Muscle of leg (tissue), 3 donors: ENCODE measurements at regions not wholly inside any gene's neighbourhood (a gene's known extent, or its start where the extent isn't known, plus 50 kb on each side); places are given as distances from the start of the nearest gene placed in this dataset.

Experiments used
- DNase-seq: peaks from one replicate; pipeline ENCODE4 v3.0.0; 2013
- H3K27ac ChIP-seq: one replicate; pipeline ENCODE4 v1.5.1; 2013; ENCODE audit warnings: mild to moderate bottlenecking, low read length, control low read depth
- H3K27me3 ChIP-seq: one replicate; pipeline ENCODE4 v1.6.1; 2013; ENCODE audit warnings: low read length; ENCODE audit not compliant: control insufficient read depth, insufficient read depth
- H3K36me3 ChIP-seq: one replicate; pipeline ENCODE4 v1.6.1; 2013; ENCODE audit warnings: low read length; ENCODE audit not compliant: control insufficient read depth, insufficient read depth
- H3K4me1 ChIP-seq: one replicate; pipeline ENCODE4 v1.6.1; 2013; ENCODE audit warnings: low read length; ENCODE audit not compliant: control insufficient read depth, insufficient read depth
- H3K4me3 ChIP-seq: one replicate; pipeline ENCODE4 v1.5.1; 2013; ENCODE audit warnings: low read length, control low read depth
- H3K9me3 ChIP-seq: replicated peaks from 2 replicates; pipeline ENCODE4 v1.6.1; 2013; ENCODE audit warnings: low read depth, low read length; ENCODE audit not compliant: control insufficient read depth
- WGBS: methylation state at CpG from one replicate; pipeline ENCODE4 v1.1.5; 2013; ENCODE audit warnings: missing lambda C conversion rate; ENCODE audit not compliant: insufficient coverage; 5-methylcytosine and 5-hydroxymethylcytosine counted together

DNA sequence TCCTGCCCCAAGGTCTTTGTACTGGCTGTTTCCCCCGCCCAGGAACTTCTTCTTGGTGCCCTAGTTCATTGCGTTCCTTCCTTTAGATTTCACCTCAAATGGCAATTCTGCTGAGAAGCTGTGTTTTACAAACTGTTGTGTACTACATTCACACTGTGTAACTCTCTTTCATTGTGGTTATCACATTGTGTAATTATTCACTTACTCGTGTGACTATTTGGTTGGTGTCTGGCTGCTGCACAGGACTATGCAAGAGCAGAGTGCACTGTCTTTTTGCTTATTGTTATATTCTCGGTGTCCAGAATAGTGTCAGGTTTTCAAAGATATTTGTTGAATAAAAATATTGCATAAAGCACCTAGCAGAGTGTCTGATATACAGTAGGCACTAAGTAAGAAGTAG lies 177.2 kb upstream of the PRICKLE1 start:
- no peaks in the 10 kb centered on the region for H3K36me3 ChIP-seq
- H3K27ac ChIP-seq, result no peak overlapping the region
- 80% methylated on average over 1 of the region's 4 CpGs for WGBS
- H3K9me3 ChIP-seq, result no peaks in the 10 kb centered on the region
- no peaks in the 10 kb centered on the region for H3K27me3 ChIP-seq
- DNase-seq, result no peak
- H3K4me1 ChIP-seq, result peaks cover 4% of the 10 kb centered on the region
- H3K4me3 ChIP-seq, result no peak overlapping the region

DNA sequence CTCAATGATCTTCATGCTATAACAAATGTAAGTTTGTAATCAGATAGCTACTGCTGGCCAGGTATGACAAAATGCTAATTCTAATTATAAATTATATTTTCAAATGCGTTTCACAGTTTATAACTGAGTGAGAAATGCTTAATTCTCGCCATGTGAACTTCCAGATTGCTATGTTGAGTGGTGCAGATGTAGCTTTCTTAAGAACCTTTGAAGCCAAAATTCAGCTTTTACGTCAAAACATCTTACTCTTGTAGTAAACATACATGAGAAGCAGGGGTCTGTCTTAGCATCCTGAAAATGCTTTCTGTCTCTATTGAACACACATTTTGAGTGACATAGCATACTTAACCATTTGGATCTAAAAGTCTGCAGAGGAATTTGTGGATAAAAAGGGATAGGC lies 176.5 kb upstream of the PRICKLE1 start:
- no peak for DNase-seq
- no CpG with 5 or more reads among the region's 3 CpGs for WGBS

DNA sequence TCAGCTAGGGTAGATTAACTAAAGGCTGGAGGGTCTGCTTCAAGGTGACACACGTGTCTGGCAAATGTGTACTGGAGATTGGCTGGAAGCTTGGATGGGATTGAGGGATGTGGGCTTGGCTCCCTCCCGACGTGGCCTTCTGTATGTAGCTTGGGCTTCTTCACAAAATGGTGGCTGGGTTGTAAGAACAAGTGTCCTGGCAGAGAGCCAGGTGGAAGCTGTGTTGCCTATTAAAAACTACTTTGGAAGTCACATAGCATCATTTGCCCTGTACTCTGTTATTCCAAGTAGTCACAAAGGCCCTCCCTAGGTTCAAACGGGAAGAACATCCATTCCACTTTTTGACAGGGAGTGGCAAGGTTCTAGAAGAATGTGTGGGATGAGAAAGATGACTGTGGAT lies 174.1 kb upstream of the PRICKLE1 start:
- WGBS, result 83% methylated on average over 1 of the region's 4 CpGs
- Histone ChIP-seq H3K4me3 (no peak overlapping the region), H3K27ac (no peak overlapping the region), H3K36me3 (no peaks in the 10 kb centered on the region), H3K4me1 (peaks cover 14% of the 10 kb centered on the region), H3K27me3 (no peaks in the 10 kb centered on the region), H3K9me3 (no peaks in the 10 kb centered on the region)
- no peak for DNase-seq

More for the DNA sequence above, 176.5 kb upstream of the PRICKLE1 start:
- no peaks in the 10 kb centered on the region for H3K27me3 ChIP-seq
- peaks cover 5% of the 10 kb centered on the region for H3K4me1 ChIP-seq
- H3K4me3 ChIP-seq, result no peak overlapping the region
- H3K27ac ChIP-seq, result no peak overlapping the region
- no peaks in the 10 kb centered on the region for H3K36me3 ChIP-seq
- H3K9me3 ChIP-seq, result no peaks in the 10 kb centered on the region

DNA sequence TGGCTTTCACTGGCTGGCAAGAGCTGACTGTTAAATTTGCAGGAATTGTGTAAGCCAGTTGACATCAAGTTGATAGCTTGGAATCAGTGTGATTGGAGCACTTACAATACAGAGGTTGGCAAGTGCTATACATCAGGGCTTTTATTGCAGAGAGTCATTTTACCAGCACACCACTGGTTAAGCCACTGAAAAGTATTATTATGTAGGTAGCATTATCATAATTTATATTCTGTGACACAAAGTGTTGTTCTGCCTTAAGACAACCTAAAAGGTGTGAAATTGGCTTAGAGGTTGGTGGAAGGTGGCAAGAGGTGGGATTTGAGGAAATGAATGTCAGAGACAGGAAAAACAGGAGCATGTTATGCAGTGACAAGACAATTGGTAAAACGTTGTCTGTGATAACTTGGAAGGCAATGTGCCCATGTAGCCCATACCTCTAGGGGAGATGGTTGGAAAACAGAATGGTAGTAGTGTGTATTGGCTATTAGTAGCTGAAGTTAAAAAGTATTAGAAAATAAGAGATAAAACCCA lies 172.9 kb upstream of the PRICKLE1 start:
- no peaks in the 10 kb centered on the region for H3K27me3 ChIP-seq
- no peak for DNase-seq
- WGBS, result 23% methylated on average over 1 of the region's 1 CpG

DNA sequence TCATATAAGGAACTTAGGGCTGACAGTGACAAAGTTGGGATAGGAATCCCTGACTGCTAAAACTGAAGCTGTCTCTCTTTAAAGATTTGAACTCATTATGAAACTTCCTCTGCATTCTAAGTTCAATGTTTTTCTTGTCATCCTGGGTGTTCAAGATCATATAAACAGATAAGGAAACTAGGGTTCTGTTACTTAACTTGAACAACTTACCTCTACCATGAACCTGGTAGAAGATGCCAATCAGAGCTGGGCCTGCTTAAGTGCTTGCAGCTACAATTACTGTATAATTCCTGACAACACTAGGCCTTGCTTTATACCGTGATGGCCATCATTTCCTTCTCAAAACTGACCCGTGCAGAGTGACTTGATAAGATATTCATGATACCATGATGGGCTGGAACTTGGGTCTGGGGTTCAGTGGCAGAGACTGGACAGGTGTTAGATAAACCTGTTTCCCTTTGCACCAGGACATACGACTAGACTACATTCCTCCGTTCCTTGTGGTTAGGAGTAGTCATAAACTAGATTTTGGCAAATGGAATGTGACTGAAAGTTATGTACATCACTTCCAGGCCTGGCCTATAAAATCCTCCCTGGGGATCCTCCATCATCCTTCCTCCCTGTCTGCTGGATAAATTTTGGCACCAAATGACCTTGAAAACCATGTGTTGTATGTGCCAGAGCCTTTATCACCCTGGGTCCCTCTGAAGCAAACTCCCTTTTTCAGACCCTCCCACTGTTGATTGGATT lies 172.2 kb upstream of the PRICKLE1 start:
- no peaks in the 10 kb centered on the region for H3K27me3 ChIP-seq

More for the DNA sequence above, 172.9 kb upstream of the PRICKLE1 start:
- peaks cover 17% of the 10 kb centered on the region for H3K4me1 ChIP-seq
- no peaks in the 10 kb centered on the region for H3K36me3 ChIP-seq
- H3K27ac ChIP-seq, result no peak overlapping the region
- no peak overlapping the region for H3K4me3 ChIP-seq
- H3K9me3 ChIP-seq, result no peaks in the 10 kb centered on the region

DNA sequence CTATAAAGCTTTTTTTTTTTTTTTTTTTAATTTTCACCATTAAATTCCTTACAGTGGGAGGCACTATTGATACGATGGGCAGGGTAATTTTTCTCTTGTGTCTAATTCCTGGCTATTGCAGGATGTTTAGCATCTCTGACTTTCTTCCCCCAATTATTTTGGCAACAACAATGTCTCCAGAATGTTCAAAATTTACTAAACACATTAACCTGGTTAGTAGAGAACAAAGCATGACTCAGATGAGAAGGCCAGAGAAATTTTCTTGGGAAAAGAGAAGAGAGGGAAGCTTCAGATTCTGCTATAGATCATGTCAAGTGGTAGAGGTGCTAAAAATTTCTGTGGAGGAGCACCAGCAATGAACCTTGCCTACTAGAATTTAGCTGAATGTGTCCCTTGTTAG lies 171.5 kb upstream of the PRICKLE1 start:
- WGBS, result no CpG with 5 or more reads among the region's 1 CpG

More for the DNA sequence above, 172.2 kb upstream of the PRICKLE1 start:
- H3K9me3 ChIP-seq, result no peaks in the 10 kb centered on the region
- peak; percentile 44 for DNase-seq
- H3K27ac ChIP-seq, result no peak overlapping the region
- no peaks in the 10 kb centered on the region for H3K36me3 ChIP-seq
- peaks cover 17% of the 10 kb centered on the region for H3K4me1 ChIP-seq
- WGBS, result no CpG with 5 or more reads among the region's 4 CpGs
- H3K4me3 ChIP-seq, result no peak overlapping the region

DNA sequence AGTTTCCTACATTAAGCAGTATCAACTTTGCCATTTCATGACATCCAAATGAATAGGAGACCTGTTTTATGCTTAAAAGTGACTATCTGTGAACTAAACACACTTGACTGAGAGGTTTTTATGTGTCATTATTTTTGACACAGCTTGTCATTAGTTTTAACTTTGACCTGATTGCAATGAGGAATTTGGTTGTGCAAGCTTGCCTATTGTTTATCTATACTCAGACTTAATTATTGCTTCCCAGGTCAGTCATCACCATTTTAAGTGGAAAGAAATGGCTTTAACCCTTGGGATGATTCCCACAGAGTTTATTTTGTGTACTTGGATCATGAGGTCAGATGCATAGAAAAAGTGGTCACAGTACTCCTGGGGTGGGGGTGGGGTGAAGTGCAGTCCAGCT lies 171.0 kb upstream of the PRICKLE1 start:
- DNase-seq, result no peak
- Histone ChIP-seq H3K27me3 (no peaks in the 10 kb centered on the region), H3K36me3 (no peaks in the 10 kb centered on the region), H3K4me3 (no peak overlapping the region), H3K27ac (no peak overlapping the region), H3K9me3 (no peaks in the 10 kb centered on the region), H3K4me1 (peaks cover 17% of the 10 kb centered on the region)

More for the DNA sequence above, 171.5 kb upstream of the PRICKLE1 start:
- Histone ChIP-seq H3K4me1 (peaks cover 17% of the 10 kb centered on the region), H3K27me3 (no peaks in the 10 kb centered on the region), H3K9me3 (no peaks in the 10 kb centered on the region), H3K4me3 (no peak overlapping the region), H3K27ac (no peak overlapping the region), H3K36me3 (no peaks in the 10 kb centered on the region)
- no peak for DNase-seq

DNA sequence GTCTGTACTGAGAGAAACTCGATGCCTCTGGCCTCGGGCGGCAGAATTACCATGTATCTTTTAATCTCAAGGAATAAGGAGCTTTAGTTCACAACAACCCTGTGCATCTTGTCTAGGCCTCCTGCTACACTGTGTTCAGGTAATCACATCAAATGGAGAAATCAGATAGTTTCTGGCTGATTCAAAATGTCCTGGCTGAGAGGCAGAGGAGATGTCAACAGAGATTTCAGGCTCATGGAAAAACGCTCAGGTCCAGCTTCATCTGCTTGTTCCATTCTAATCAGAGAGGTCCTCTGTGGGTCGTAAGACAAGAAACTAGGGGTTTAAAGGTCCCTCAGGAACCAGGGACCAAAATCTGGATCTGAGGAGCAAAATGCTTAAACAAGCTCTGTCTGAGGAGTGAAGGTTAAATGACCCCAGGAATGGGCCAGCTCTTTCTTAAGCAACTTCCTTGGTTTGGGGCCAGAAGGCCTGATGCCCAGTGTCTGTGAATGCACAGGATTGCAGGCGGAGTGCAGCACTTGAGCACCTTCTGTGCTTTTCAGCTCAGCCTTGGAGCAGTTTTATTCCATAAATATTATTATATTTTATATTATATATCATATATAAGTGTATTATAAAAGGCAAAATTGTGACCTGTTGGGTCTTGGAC lies 170.2 kb upstream of the PRICKLE1 start:
- H3K4me1 ChIP-seq, result peaks cover 17% of the 10 kb centered on the region
- no peaks in the 10 kb centered on the region for H3K9me3 ChIP-seq
- DNase-seq, result peak; percentile 95
- no peaks in the 10 kb centered on the region for H3K27me3 ChIP-seq
- WGBS, result 22% methylated on average over 5 of the region's 6 CpGs
- H3K27ac ChIP-seq, result no peak overlapping the region
- no peak overlapping the region for H3K4me3 ChIP-seq
- H3K36me3 ChIP-seq, result no peaks in the 10 kb centered on the region

DNA sequence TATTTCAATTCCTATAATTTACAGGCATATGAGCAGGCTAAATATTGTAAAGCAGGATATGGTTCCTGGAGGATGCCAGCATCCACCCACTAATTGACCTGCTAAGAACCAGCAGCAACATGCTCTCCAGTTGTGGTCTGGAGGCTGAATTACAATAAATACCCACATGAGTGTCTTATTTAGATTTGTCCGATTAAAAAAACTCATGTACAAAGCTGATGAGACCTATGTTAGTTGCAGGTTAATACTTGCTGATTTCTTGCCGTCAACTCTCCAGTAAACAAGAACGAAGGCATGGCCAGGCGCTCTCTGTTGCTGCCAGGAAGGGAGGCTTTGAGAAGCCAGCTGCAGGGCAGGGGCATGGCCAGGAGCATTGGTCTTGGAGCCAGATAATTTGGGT lies 169.3 kb upstream of the PRICKLE1 start:
- H3K36me3 ChIP-seq, result no peaks in the 10 kb centered on the region
- H3K27ac ChIP-seq, result no peak overlapping the region
- no peaks in the 10 kb centered on the region for H3K9me3 ChIP-seq
- no peak for DNase-seq
- peaks cover 17% of the 10 kb centered on the region for H3K4me1 ChIP-seq
- no peak overlapping the region for H3K4me3 ChIP-seq
- 93% methylated on average over 3 of the region's 4 CpGs for WGBS
- no peaks in the 10 kb centered on the region for H3K27me3 ChIP-seq

DNA sequence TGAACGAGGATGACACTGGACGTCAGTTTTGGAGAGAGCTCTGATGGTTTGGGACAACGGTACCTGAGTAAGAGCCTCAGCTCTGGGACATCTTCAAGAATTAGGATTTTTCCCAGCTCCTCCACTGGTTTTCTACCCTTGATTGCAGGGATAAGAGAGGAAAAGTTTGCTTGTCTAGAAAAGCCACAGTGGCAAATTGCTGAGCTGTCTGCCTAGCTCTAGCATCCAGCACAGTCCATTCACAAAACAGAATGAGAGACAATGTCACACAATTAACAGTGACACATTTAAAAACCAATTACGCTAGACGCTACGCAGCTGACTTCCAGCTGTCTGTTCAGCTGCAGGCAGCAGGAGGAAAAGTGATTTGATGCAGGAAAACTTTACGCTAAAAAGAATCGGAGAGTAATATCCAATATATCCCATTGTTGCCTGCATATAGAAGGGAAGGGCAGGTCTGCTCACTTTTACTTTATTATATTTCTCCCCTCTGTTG lies 168.1 kb upstream of the PRICKLE1 start:
- H3K4me3 ChIP-seq, result no peak overlapping the region
- H3K4me1 ChIP-seq, result peaks cover 17% of the 10 kb centered on the region
- H3K9me3 ChIP-seq, result no peaks in the 10 kb centered on the region
- no CpG with 5 or more reads among the region's 8 CpGs for WGBS
- no peak overlapping the region for H3K27ac ChIP-seq
- no peak for DNase-seq
- H3K36me3 ChIP-seq, result no peaks in the 10 kb centered on the region
- no peaks in the 10 kb centered on the region for H3K27me3 ChIP-seq
